Endothelial cell of umbilical vein (primary cell): ENCODE measurements at regions not wholly inside any gene's neighbourhood (a gene's known extent, or its start where the extent isn't known, plus 50 kb on each side); places are given as distances from the start of the nearest gene placed in this dataset.

ENCODE experiments used
- BruUV-seq: library from RNA; stranded (reverse); fragments of 400-500 nt; replicated peaks from 2 replicates; lab custom pipeline; 2021; lab: Mats Ljungman, UMichigan
- CTCF ChIA-PET: fragments of 300-600, 350-600 bp; sonication (Branson Sonifier 250); formaldehyde crosslinking; loops from one replicate; lab custom pipeline; 2021; ENCODE audit warnings: antibody characterized with exemption, inconsistent platforms; lab: Charles Lee
- POLR2A ChIA-PET: fragments of 300-600, 350-600 bp; sonication (Branson Sonifier 250); formaldehyde crosslinking; loops from one replicate; lab custom pipeline; 2021; ENCODE audit warnings: antibody characterized with exemption, inconsistent platforms; lab: Charles Lee
- DNase-seq: peaks from one replicate; pipeline ENCODE4 v3.0.0-alpha.2; 2011; ENCODE audit warnings: low read depth, low spot score
- FAIRE-seq: peaks from 2 replicates; lab custom pipeline; 2011; peaks lifted over from hg19 to GRCh38; lab: Jason Lieb, UNC
- H2AFZ ChIP-seq: 2 replicates; pipeline ENCODE4 v1.6.0; 2012; ENCODE audit warnings: low read depth, low read length, control low read depth, inconsistent platforms
- H3K27ac ChIP-seq: 2 replicates; pipeline ENCODE4 v1.5.1; 2011; ENCODE audit warnings: low read depth, mild to moderate bottlenecking, control low read depth, low read length, moderate library complexity; ENCODE audit not compliant: insufficient read depth
- H3K27me3 ChIP-seq, 2 experiments: 2 replicates each; pipeline versions ENCODE4 v1.6.0 to v1.6.1; 2011; ENCODE audit warnings: low read length in 2 of 2, mixed read lengths in 1 of 2; ENCODE audit not compliant: control insufficient read depth in 2 of 2, insufficient read depth in 2 of 2
- H3K36me3 ChIP-seq, 2 experiments: 2 replicates in 1 of 2; 3 replicates in 1 of 2; pipeline ENCODE4 v1.5.1; 2011; ENCODE audit warnings: low read length in 2 of 2, mild to moderate bottlenecking in 1 of 2, moderate library complexity in 1 of 2; ENCODE audit not compliant: control insufficient read depth in 2 of 2, insufficient read depth in 2 of 2; ENCODE audit errors: extremely low read depth in 1 of 2
- H3K4me1 ChIP-seq: 3 replicates; pipeline ENCODE4 v1.5.1; 2011; ENCODE audit warnings: mild to moderate bottlenecking, low read length; ENCODE audit not compliant: control insufficient read depth, insufficient read depth; ENCODE audit errors: extremely low read depth
- H3K4me2 ChIP-seq: 2 replicates; pipeline ENCODE4 v1.6.1; 2011; ENCODE audit warnings: low read length, control low read depth, mixed read lengths; ENCODE audit not compliant: insufficient read depth
- H3K4me3 ChIP-seq, 3 experiments: fragments of 200-600 bp in 1 of 3; sonication (generic), shearing (Covaris generic) in 1 of 3; replicated peaks in 1 of 3; 2 replicates each; pipeline ENCODE4 v1.5.1; 2011 to 2016; ENCODE audit warnings: control low read depth in 3 of 3, low read length in 3 of 3, mild to moderate bottlenecking in 2 of 3, inconsistent platforms in 1 of 3, low read depth in 1 of 3, moderate library complexity in 1 of 3; ENCODE audit not compliant: insufficient read depth in 1 of 3
- H3K79me2 ChIP-seq: 2 replicates; pipeline ENCODE4 v1.6.0; 2012; ENCODE audit warnings: low read length, inconsistent platforms; ENCODE audit not compliant: control insufficient read depth, insufficient read depth
- H3K9ac ChIP-seq: replicated peaks from 2 replicates; pipeline ENCODE3; 2011; ENCODE audit warnings: low read length, control low read depth; ENCODE audit not compliant: insufficient read depth; ENCODE audit errors: extremely low read depth
- H3K9me1 ChIP-seq: replicated peaks from 3 replicates; pipeline ENCODE4 v1.6.0; 2011; ENCODE audit warnings: mild to moderate bottlenecking, low read length; ENCODE audit not compliant: control insufficient read depth, insufficient read depth; ENCODE audit errors: extremely low read depth
- H3K9me3 ChIP-seq: replicated peaks from 2 replicates; pipeline ENCODE4 v1.5.1; 2012; ENCODE audit warnings: low read length, inconsistent platforms; ENCODE audit not compliant: control insufficient read depth, insufficient read depth
- H4K20me1 ChIP-seq: replicated peaks from 2 replicates; pipeline ENCODE3; 2011; ENCODE audit warnings: mild to moderate bottlenecking, low read length; ENCODE audit not compliant: control insufficient read depth, insufficient read depth; ENCODE audit errors: extremely low read depth
- CTCF ChIP-seq, 2 donors: IDR thresholded peaks; 1 replicate in 1 of 2; 2 replicates in 1 of 2; pipeline ENCODE4 v1.5.1; 2011; ENCODE audit warnings: low read length in 2 of 2, mild to moderate bottlenecking in 2 of 2, moderate library complexity in 2 of 2, control low read depth in 1 of 2, inconsistent platforms in 1 of 2, low read depth in 1 of 2; ENCODE audit not compliant: insufficient read depth in 1 of 2; ENCODE audit errors: extremely low read depth in 1 of 2
- EZH2 ChIP-seq: IDR thresholded peaks from 2 replicates; pipeline ENCODE4 v1.6.1; 2012; ENCODE audit warnings: borderline replicate concordance, low read depth, mild to moderate bottlenecking, moderate library complexity, low read length, inconsistent platforms; ENCODE audit not compliant: severe bottlenecking
- FOS ChIP-seq: IDR thresholded peaks from 2 replicates; pipeline ENCODE4 v1.6.1; 2011; ENCODE audit warnings: mild to moderate bottlenecking, low read length, moderate library complexity, borderline replicate concordance; ENCODE audit not compliant: insufficient read depth
- GATA2 ChIP-seq: IDR thresholded peaks from 2 replicates; pipeline ENCODE4 v1.7.0; 2011; ENCODE audit warnings: low read depth, mild to moderate bottlenecking, moderate library complexity, mixed read lengths, low read length; ENCODE audit not compliant: insufficient read length, insufficient read depth
- JUN ChIP-seq: IDR thresholded peaks from 2 replicates; pipeline ENCODE4 v1.6.1; 2011; ENCODE audit warnings: borderline replicate concordance, low read depth; ENCODE audit not compliant: insufficient read length, insufficient read depth
- MAX ChIP-seq: IDR thresholded peaks from 2 replicates; pipeline ENCODE4 v1.6.1; 2011; ENCODE audit not compliant: insufficient read depth, insufficient read length
- MYC ChIP-seq: IDR thresholded peaks from one replicate; pipeline ENCODE4 v1.6.1; 2011; ENCODE audit warnings: mild to moderate bottlenecking, low read depth, low read length
- POLR2A ChIP-seq: IDR thresholded peaks from 2 replicates; pipeline ENCODE4 v1.6.1; 2012; ENCODE audit warnings: low read depth, mild to moderate bottlenecking, control low read depth, low read length
- POLR2AphosphoS5 ChIP-seq: IDR thresholded peaks from 2 replicates; pipeline ENCODE4 v1.6.1; 2012; ENCODE audit warnings: low read depth, mild to moderate bottlenecking, control low read depth, low read length, moderate library complexity; ENCODE audit not compliant: insufficient read depth
- dilution Hi-C: fragments of 300-500 bp; cut with MboI; formaldehyde crosslinking; loops from one replicate; pipeline ENCODE4 v1.15.0; 2019; ENCODE audit warnings: low sequenced_read_pairs; ENCODE audit not compliant: extremely low pct_ligation_motif_present
- intact Hi-C: fragments of 100-400 bp; cut with micrococcal nuclease; formaldehyde crosslinking; loops from one replicate; pipeline ENCODE4 v1.10.0; 2022

- H3K4me2 ChIP-seq = no peak overlapping the region
- H3K4me3 ChIP-seq = no peak overlapping the region
- no TSS peak for BruUV-seq
- no peaks in the 10 kb centered on the region for H3K36me3 ChIP-seq
- H2AFZ ChIP-seq = no peak overlapping the region
- H3K27me3 ChIP-seq = no peaks in the 10 kb centered on the region
- no peaks in the 10 kb centered on the region for H4K20me1 ChIP-seq
- H3K4me1 ChIP-seq = no peaks in the 10 kb centered on the region
- ChIA-PET CTCF (no interaction called here), POLR2A (no interaction called here)
- no peak for TF ChIP-seq POLR2AphosphoS5
- no peak for TF ChIP-seq EZH2
- TF ChIP-seq CTCF (IDR thresholded peaks at IDR 0.05; ENCODE audit: extremely low read depth in 1 of 2, insufficient read depth in 1 of 2, low read depth in 1 of 2, low read length in 2 of 2) = no peak
- TF ChIP-seq FOS = no peak
- no peak for TF ChIP-seq GATA2
- TF ChIP-seq POLR2A = no peak
- TF ChIP-seq MAX = no peak
- no peak for TF ChIP-seq MYC
- TF ChIP-seq JUN = no peak
- FAIRE-seq (no peak), DNase-seq (no peak)
- H3K9me3 ChIP-seq = no peaks in the 10 kb centered on the region
- dilution Hi-C loops = no loop called here
- H3K27ac ChIP-seq = no peak overlapping the region
- no peaks in the 10 kb centered on the region for H3K79me2 ChIP-seq
- no peaks in the 10 kb centered on the region for H3K9me1 ChIP-seq
- intact Hi-C loops = no loop called here
- H3K9ac ChIP-seq = no peak overlapping the region
Measured at GRCh38 chr13:74274916-74275315, 140.7 kb upstream of the KLF12 start.
